ENCODE measurements at regions not wholly inside any gene's neighbourhood (a gene's known extent, or its start where the extent isn't known, plus 50 kb on each side); places are given as distances from the start of the nearest gene placed in this dataset.
A peak's percentile ranks its signal among the peaks of the same experiment; 100 is the strongest.
"Not testable (repeated sequence)": the region's sequence is repeated elsewhere in the genome, so short reads cannot be mapped to it uniquely, and the experiment has no call there.

- DNase-seq; in situ Hi-C loops (cut with HindIII; ENCODE audit: low pct_ligation_motif_present, low pct_unique_long_range_greater_than_20kb, low sequenced_read_pairs): not testable (repeated sequence)
Observed at GRCh38 chr5:102154791-102155605, 141.1 kb downstream of the SLCO4C1 start.

GRCh38 chr5:102154291-102154690, 141.8 kb downstream of the SLCO4C1 start:
- DNase-seq = no peak
- in situ Hi-C loops (cut with HindIII; ENCODE audit: low pct_ligation_motif_present, low pct_unique_long_range_greater_than_20kb, low sequenced_read_pairs) = no loop called here

DNA sequence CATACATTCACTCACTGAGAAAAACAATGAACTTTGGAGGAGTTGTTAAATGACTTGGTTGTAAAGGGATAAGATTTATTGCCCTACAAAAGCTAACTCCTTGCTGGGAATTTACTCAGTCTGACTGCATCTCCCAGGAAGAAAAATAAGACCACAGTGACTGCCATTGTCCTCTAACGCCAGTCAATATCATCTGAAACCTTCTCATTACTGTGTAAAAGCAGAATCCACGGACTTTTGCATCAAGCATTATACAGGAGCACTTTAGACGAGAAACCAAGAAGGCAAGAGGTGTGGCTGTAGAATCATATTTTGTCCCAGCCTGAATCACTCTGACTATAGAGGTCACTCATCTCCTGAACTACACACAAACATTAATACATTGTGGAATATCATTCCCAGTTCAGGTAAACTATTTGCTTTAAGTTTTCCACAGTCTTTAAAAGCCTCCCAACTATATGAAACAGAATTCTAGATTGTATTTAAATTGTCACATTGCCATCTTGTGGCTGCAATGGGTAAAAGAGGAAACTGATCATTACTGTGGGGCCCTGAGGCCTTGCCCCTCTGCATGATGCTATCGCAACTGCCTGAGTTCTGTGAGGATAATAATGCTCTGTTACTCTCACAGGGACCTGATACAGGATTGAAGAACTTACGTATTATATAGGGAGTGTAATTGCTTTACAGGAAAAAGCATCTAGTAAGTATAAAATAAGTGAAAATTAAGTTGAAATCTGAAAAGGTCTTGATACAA, 142.9 kb downstream of the SLCO4C1 start:
- DNase-seq = peak; percentile 25
- in situ Hi-C loops (cut with HindIII; ENCODE audit: low pct_ligation_motif_present, low pct_unique_long_range_greater_than_20kb, low sequenced_read_pairs) = no loop called here

GRCh38 chr5:102139029-102139428, 157.1 kb downstream of the SLCO4C1 start:
- in situ Hi-C loops (cut with HindIII; ENCODE audit: low pct_ligation_motif_present, low pct_unique_long_range_greater_than_20kb, low sequenced_read_pairs) = no loop called here
- no peak for DNase-seq

DNA sequence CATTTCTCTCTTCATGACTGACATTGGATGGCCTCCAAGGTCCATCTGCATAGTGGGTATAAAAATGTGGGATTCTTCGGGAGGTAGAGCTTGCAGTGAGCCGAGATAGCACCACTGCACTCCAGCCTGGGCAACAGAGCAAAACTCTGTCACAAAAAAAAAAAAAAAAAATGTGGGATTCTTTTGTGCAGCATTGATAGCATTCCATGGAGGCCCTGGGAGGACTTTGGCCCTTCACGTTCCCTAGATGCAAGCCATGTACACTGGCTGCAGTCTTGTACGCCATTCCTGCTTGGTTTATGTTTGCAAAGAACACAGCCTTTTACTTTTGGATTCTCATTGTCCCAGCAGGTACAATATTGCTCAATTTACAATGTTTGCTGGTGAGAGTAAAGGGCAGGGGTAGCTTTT, 157.8 kb downstream of the SLCO4C1 start:
- in situ Hi-C loops (cut with HindIII; ENCODE audit: low pct_ligation_motif_present, low pct_unique_long_range_greater_than_20kb, low sequenced_read_pairs) = no loop called here
- no peak for DNase-seq

DNA sequence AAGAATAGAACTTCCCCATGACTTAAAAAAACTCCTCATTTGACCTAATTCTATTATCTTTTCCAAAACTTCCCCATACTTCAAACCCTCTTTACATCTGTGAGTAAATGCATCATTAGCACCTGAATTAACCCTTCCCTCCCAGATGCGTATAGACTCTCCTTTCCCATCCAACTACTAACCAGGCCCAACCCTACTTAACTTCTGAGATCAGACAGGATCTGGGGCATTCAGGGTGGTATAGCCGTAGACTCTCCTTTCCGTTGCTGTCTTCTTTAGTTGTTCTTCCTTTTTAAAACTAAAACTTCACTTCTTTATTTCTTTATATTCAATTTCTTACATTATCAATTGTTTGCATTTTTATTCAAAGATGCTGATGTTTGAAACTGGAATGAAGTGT, 165.2 kb downstream of the SLCO4C1 start:
- in situ Hi-C loops (cut with HindIII; ENCODE audit: low pct_ligation_motif_present, low pct_unique_long_range_greater_than_20kb, low sequenced_read_pairs) = no loop called here

GRCh38 chr5:102130386-102130785, 165.7 kb downstream of the SLCO4C1 start:
- in situ Hi-C loops (cut with HindIII; ENCODE audit: low pct_ligation_motif_present, low pct_unique_long_range_greater_than_20kb, low sequenced_read_pairs) = no loop called here
- no peak for DNase-seq

More for the DNA sequence above, 165.2 kb downstream of the SLCO4C1 start:
- DNase-seq = no peak

DNA sequence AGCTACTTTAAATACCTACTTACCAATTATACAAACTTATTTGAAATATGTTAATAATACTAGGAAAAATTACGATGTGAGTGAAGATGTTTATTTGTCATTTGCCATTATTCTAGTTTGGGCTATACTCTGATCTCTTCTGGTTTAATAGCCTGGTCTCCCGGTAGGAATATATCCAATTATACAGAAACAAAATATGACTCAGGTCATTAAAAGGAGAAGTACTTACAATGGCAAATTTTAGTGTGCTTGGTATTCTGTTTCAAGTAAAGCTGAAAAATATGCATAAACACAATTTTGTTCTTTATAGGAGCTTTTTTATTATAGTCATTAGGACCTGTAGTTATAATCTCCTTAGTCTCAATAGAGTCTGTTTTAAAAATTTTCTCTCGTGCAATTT, 176.8 kb downstream of the SLCO4C1 start:
- in situ Hi-C loops (cut with HindIII; ENCODE audit: low pct_ligation_motif_present, low pct_unique_long_range_greater_than_20kb, low sequenced_read_pairs) = no loop called here
- DNase-seq = no peak

DNA sequence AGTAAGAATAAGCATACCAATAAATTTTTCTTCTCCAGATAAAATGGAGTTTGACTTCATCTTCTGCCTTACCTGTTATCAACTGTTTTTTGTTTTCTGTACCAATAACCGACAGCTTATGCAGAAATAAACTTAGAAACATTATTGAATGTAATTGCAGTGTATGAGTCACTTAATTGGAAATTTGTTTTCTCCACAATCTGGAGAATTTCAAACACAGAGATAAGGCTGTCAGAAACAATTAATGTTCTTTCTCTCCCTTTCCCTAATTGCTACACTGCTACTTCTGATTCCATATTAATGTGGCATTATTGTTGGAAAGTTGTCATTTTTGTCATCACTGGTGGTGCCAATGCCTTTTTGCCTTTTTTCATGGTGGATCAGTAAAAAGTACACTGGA, 180.3 kb downstream of the SLCO4C1 start:
- no peak for DNase-seq
- in situ Hi-C loops (cut with HindIII; ENCODE audit: low pct_ligation_motif_present, low pct_unique_long_range_greater_than_20kb, low sequenced_read_pairs) = no loop called here

DNA sequence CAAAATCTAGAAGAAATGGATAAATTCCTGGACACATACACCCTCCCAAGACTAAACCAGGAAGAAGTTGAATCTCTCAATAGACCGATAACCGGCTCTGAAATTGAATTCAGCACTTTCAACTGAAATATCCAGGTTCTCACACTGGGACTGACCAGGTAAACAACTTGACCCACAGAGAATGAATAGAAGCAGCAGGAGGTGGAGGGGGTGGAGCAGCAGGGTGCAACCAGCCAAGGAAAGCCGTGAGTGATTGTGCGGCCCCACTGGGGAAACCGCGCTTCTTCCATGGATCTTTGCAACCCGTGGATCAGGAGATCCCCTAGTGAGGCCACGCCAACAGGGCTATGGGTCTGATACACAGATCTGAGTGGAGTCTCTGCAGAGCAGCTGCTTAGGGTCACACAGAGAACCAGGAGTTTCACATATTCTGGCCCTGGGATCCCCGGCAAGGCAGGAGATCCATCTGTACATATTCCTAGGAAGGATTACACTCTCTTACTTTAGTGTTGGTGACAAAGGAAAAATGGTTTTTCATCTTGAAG, 181.5 kb downstream of the SLCO4C1 start:
- in situ Hi-C loops (cut with HindIII; ENCODE audit: low pct_ligation_motif_present, low pct_unique_long_range_greater_than_20kb, low sequenced_read_pairs) = no loop called here
- DNase-seq = no peak

GRCh38 chr5:102107865-102108264, 188.2 kb downstream of the SLCO4C1 start:
- DNase-seq = no peak
- in situ Hi-C loops (cut with HindIII; ENCODE audit: low pct_ligation_motif_present, low pct_unique_long_range_greater_than_20kb, low sequenced_read_pairs) = no loop called here

DNA sequence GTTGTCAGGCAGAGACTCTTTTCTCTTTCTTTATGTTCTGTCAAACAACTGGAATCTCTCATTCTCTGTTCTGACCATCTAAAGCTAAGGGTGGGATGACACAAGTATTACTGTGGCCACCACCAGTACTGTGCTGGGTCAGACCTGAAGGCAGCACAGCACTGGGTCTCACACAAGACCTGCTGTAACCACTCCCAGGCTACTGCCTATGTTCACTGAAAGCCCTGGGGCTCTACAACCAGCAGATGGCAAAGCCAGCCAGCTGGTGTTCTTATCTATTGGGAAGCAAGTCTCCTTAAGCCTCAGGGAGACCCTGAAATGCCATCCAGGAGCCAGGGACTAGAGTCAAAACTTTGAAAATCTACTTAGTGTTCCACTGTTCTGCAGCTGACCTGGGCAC, 189.5 kb downstream of the SLCO4C1 start:
- no peak for DNase-seq

DNA sequence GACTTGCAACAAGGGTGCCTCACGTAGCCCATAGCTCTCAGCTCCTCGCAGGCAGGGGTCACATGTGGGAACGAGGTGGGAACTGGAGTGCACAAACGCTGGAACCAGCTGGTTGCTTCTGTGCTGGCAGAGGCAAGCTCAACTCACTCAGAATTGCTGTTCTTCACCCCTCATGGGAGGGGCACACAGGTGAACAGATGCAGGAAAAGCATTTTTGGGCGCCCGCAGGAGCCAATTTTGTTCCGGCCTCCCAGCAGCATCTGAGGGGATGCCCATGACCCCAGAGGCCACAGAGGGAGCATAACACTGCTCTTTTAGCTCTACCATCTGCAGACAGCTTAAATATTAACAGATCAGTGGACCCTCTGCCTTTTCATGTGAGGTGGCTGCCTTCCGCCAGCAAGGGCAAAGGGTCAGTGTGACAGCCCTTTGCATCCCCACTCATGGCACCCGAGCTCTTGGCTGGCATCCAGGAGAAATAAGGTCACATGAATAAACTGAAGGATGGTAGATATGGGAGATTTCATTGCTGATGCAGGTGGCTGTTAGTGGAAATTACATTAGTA, 196.2 kb downstream of the SLCO4C1 start:
- in situ Hi-C loops (cut with HindIII; ENCODE audit: low pct_ligation_motif_present, low pct_unique_long_range_greater_than_20kb, low sequenced_read_pairs) = no loop called here
- DNase-seq = no peak

More for the DNA sequence above, 189.5 kb downstream of the SLCO4C1 start:
- in situ Hi-C loops (cut with HindIII; ENCODE audit: low pct_ligation_motif_present, low pct_unique_long_range_greater_than_20kb, low sequenced_read_pairs) = no loop called here

GRCh38 chr5:102099083-102099482, 197.0 kb downstream of the SLCO4C1 start:
- in situ Hi-C loops (cut with HindIII; ENCODE audit: low pct_ligation_motif_present, low pct_unique_long_range_greater_than_20kb, low sequenced_read_pairs); DNase-seq: not testable (repeated sequence)

DNA sequence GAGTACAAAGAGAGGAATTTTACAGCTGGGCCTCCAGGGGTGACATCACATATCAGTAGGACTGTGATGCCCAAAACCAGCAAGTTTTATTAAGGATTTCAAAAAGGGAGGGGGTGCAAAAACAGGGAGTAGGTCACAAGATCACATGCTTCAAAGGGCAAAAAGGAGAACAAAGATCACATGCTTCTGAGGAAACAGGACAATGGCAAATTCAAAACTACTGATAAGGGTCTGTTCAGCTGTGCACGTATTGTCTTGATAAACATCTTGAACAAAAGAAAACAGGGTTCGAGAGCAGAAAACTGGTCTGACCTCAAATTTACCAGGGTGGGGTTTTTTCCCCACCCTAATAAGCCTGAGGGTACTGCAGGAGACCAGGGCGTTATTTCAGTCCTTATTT, 197.5 kb downstream of the SLCO4C1 start:
- DNase-seq = not testable (repeated sequence)

GRCh38 chr5:102090770-102091169, 205.3 kb downstream of the SLCO4C1 start:
- DNase-seq = peak; percentile 40
- in situ Hi-C loops (cut with HindIII; ENCODE audit: low pct_ligation_motif_present, low pct_unique_long_range_greater_than_20kb, low sequenced_read_pairs) = no loop called here

More for the DNA sequence above, 197.5 kb downstream of the SLCO4C1 start:
- in situ Hi-C loops (cut with HindIII; ENCODE audit: low pct_ligation_motif_present, low pct_unique_long_range_greater_than_20kb, low sequenced_read_pairs) = not testable (repeated sequence)

DNA sequence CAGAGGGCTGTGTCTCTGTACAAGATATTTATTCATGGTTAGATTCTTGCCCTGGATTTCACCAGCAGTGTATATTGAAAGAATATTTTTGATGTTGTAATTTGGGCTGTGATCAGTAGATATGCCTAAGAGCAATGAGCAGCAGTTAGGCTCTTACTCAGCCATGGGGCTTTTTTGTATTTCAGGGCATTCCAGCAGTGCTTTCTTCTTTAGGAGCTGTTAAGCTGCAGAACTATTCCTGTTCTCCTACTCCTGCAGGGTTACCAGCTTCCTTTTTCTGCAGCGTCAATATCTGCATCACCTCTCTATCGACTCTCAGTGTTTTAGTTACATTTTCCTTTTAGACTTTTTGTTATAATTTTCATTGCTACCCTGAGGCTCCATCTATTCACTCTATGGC, 206.2 kb downstream of the SLCO4C1 start:
- in situ Hi-C loops (cut with HindIII; ENCODE audit: low pct_ligation_motif_present, low pct_unique_long_range_greater_than_20kb, low sequenced_read_pairs) = no loop called here
- no peak for DNase-seq

- no peak for DNase-seq
- in situ Hi-C loops (cut with HindIII; ENCODE audit: low pct_ligation_motif_present, low pct_unique_long_range_greater_than_20kb, low sequenced_read_pairs) = no loop called here
Observed at GRCh38 chr5:102087906-102088305, 208.2 kb downstream of the SLCO4C1 start.

- in situ Hi-C loops (cut with HindIII; ENCODE audit: low pct_ligation_motif_present, low pct_unique_long_range_greater_than_20kb, low sequenced_read_pairs) = no loop called here
Observed at GRCh38 chr5:102080288-102080687, 215.8 kb downstream of the SLCO4C1 start.

More at GRCh38 chr5:102080288-102080687, 215.8 kb downstream of the SLCO4C1 start:
- DNase-seq = no peak
